ENCODE measurements at regions not wholly inside any gene's neighbourhood (a gene's known extent, or its start where the extent isn't known, plus 50 kb on each side); places are given as distances from the start of the nearest gene placed in this dataset.

GRCh38 chr11:113549611-113550578 is 74.7 kb upstream of the DRD2 start:
- CTCF ChIA-PET (ENCODE audit: unreplicated experiment), result no interaction called here
- BruUV-seq (replicated peaks), result no TSS peak

GRCh38 chr11:113549061-113549460 is 73.9 kb upstream of the DRD2 start:
- POLR2A ChIA-PET, result no interaction called here
- TF ChIP-seq CTCF (conservative IDR thresholded peaks at IDR 0.05; ENCODE audit: low read length) (no peak), EZH2phosphoT487 (IDR thresholded peaks at IDR 0.05; ENCODE audit: borderline replicate concordance, low read depth, low read length) (no peak)

More at GRCh38 chr11:113549611-113550578, 74.7 kb upstream of the DRD2 start:
- H3K27ac ChIP-seq (ENCODE audit: low read depth, low read length, poor library complexity, severe bottlenecking), result no peak overlapping the region
- intact Hi-C loops (cut with micrococcal nuclease; ENCODE audit: unreplicated experiment), result no loop called here
- TF ChIP-seq CTCF (conservative IDR thresholded peaks at IDR 0.05; ENCODE audit: low read length), result no peak
- TF ChIP-seq EZH2phosphoT487 (IDR thresholded peaks at IDR 0.05; ENCODE audit: borderline replicate concordance, low read depth, low read length), result no peak
- no peaks in the 10 kb centered on the region for H4K20me1 ChIP-seq (ENCODE audit: insufficient read depth, low read length)
- no peak for DNase-seq (ENCODE audit: low spot score)
- no peaks in the 10 kb centered on the region for H3K36me3 ChIP-seq (ENCODE audit: insufficient read depth, low read length)
- no peaks in the 10 kb centered on the region for H3K9me2 ChIP-seq (ENCODE audit: insufficient read depth, low read length)
- H2AFZ ChIP-seq (ENCODE audit: low read length), result no peak overlapping the region
- POLR2A ChIA-PET, result no interaction called here
- H3K9me3 ChIP-seq (ENCODE audit: low read length), result no peaks in the 10 kb centered on the region
- H3K4me1 ChIP-seq (ENCODE audit: insufficient read depth, low read length, poor library complexity, severe bottlenecking), result no peaks in the 10 kb centered on the region
- no peak overlapping the region for H3K4me2 ChIP-seq (ENCODE audit: low read length)
- H3K4me3 ChIP-seq (ENCODE audit: low read depth, low read length, poor library complexity, severe bottlenecking), result no peak overlapping the region
- H3K79me2 ChIP-seq (ENCODE audit: insufficient read depth, low read depth, low read length), result no peaks in the 10 kb centered on the region

GRCh38 chr11:113547739-113548138 is 72.5 kb upstream of the DRD2 start:
- intact Hi-C loops (cut with micrococcal nuclease; ENCODE audit: unreplicated experiment), result no loop called here
- Histone ChIP-seq H4K20me1 (ENCODE audit: insufficient read depth, low read length) (no peaks in the 10 kb centered on the region), H3K27ac (ENCODE audit: low read depth, low read length, poor library complexity, severe bottlenecking) (no peak overlapping the region), H3K4me3 (ENCODE audit: low read depth, low read length, poor library complexity, severe bottlenecking) (no peak overlapping the region), H3K4me1 (ENCODE audit: insufficient read depth, low read length, poor library complexity, severe bottlenecking) (no peaks in the 10 kb centered on the region), H3K9me2 (ENCODE audit: insufficient read depth, low read length) (no peaks in the 10 kb centered on the region), H3K36me3 (ENCODE audit: insufficient read depth, low read length) (no peaks in the 10 kb centered on the region), H3K9me3 (ENCODE audit: low read length) (no peaks in the 10 kb centered on the region), H3K79me2 (ENCODE audit: insufficient read depth, low read depth, low read length) (no peaks in the 10 kb centered on the region), H2AFZ (ENCODE audit: low read length) (no peak overlapping the region), H3K4me2 (ENCODE audit: low read length) (no peak overlapping the region)
- no peak for TF ChIP-seq EZH2phosphoT487 (IDR thresholded peaks at IDR 0.05; ENCODE audit: borderline replicate concordance, low read depth, low read length)
- no peak for TF ChIP-seq CTCF (conservative IDR thresholded peaks at IDR 0.05; ENCODE audit: low read length)
- ChIA-PET CTCF (ENCODE audit: unreplicated experiment) (no interaction called here), POLR2A (interaction anchor here (0.6 kb wide), 1 partner anchor 15 kb away, joined by 6 read pairs; no protein-coding TSS in a partner anchor)
- no peak for DNase-seq (ENCODE audit: low spot score)
- BruUV-seq (replicated peaks), result no TSS peak

More at GRCh38 chr11:113549061-113549460, 73.9 kb upstream of the DRD2 start:
- Histone ChIP-seq H3K9me2 (ENCODE audit: insufficient read depth, low read length) (no peaks in the 10 kb centered on the region), H3K4me1 (ENCODE audit: insufficient read depth, low read length, poor library complexity, severe bottlenecking) (no peaks in the 10 kb centered on the region), H3K27ac (ENCODE audit: low read depth, low read length, poor library complexity, severe bottlenecking) (no peak overlapping the region), H2AFZ (ENCODE audit: low read length) (no peak overlapping the region), H4K20me1 (ENCODE audit: insufficient read depth, low read length) (no peaks in the 10 kb centered on the region), H3K4me2 (ENCODE audit: low read length) (no peak overlapping the region), H3K36me3 (ENCODE audit: insufficient read depth, low read length) (no peaks in the 10 kb centered on the region), H3K79me2 (ENCODE audit: insufficient read depth, low read depth, low read length) (no peaks in the 10 kb centered on the region), H3K9me3 (ENCODE audit: low read length) (no peaks in the 10 kb centered on the region), H3K4me3 (ENCODE audit: low read depth, low read length, poor library complexity, severe bottlenecking) (no peak overlapping the region)
- no peak for DNase-seq (ENCODE audit: low spot score)
- CTCF ChIA-PET (ENCODE audit: unreplicated experiment), result no interaction called here
- BruUV-seq (replicated peaks), result no TSS peak
- intact Hi-C loops (cut with micrococcal nuclease; ENCODE audit: unreplicated experiment), result no loop called here

Data from OCI-LY7 (cell line).